CD4-positive, alpha-beta T cell treated with Interleukin-10 for 1 hour (primary cell): ENCODE measurements at regions not wholly inside any gene's neighbourhood (a gene's known extent, or its start where the extent isn't known, plus 50 kb on each side); places are given as distances from the start of the nearest gene placed in this dataset.

Experiments
- DNase-seq: peaks from one replicate; pipeline ENCODE4 v3.0.0-alpha.2; 2020

DNA sequence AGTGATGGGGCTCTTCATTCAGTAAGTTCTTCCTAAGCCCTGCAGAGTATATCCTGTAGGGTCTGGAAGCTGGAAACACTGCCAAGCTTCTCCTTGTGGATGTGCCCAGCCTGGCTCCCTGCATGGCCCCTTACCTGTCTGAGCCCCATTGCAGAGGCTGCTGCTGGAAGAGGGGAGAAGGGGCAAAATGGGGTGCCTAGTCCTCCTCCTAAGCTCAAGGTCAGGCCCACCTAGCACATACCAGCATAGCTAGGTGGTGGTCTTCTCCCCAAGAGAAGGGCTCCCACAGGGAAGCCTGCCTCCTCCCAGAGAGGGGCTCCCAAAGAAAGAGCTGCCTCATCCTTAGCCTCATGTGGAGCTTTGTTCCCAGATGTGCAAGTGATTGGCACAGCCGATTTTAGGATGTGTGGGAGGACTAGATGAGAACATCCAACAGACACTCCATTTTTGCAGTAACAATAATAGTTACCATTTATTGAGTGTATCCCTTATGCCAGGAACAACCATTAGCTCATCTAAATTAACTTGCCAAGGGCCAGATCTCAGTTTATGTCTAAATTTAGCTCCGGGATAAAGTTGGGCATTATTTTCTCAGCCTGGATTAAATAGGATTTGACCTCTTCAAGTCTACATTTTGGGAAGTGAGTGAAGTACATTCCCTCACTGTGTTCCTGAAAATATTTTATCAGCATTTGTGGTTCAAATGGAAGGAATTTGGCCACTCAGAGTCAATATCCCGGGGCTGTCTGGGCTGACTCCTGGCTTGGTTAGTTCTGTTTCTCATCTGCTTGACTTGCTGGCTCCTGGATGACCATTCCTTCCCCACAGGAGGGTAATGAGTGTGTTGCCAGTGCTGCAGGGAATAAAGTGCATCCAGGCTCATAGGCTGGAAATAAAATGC lies 291.1 kb upstream of the ROPN1 start:
- DNase-seq, result no peak

DNA sequence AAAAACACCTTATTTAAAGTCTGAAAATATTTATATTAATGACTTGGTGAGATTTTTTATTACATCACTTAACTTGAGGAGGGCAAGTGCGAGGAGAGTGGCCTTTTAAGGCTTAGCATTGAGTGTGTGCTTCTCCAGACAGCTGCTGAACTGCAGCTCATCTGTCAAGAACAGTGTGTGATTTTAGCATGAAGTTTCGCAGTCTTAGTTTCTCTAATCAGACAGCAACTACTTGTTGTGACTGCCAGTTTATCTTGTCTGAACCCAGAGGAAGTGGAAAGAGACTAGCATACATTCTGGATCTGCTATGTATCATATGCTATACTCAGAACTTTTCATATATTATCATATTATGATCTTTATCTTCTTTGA lies 291.7 kb upstream of the ROPN1 start:
- no peak for DNase-seq

DNA sequence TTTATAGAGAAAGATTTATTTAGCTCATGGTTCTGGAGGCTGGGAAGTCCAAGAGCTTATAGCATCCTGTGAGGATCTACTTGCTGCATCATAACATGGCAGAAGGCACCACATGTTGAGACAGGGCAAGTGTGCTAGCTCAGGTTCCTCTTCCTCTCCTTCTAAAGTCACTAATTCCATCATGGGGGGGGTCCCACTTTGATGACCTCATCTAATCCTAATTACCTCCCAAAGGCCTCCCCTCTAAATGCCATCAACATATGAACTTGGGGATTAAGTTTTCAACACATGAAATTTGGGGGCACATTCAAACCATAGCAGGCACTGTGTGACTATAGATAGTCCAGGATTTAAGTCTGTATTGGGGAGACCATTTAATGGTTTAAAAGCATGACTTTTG lies 297.1 kb upstream of the ROPN1 start:
- DNase-seq, result no peak

DNA sequence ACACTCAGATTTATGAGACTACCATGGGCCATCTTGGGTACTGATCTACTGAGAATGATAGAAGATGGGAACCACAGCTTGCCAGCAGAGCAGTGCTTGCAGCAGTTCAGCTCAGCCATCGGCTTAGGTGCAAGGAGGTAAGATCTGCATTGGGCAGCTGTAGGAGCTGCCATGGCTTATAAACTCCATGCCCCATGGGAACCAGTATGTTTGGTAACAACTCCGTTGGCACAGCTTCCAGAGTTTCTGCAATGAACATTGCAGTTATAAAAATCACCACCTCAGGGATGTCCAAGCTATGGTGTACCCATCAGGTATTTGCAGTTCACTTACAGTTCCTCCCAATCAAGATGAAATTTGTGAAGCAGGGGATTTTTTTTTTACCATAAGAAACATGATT lies 299.1 kb upstream of the ROPN1 start:
- no peak for DNase-seq

DNA sequence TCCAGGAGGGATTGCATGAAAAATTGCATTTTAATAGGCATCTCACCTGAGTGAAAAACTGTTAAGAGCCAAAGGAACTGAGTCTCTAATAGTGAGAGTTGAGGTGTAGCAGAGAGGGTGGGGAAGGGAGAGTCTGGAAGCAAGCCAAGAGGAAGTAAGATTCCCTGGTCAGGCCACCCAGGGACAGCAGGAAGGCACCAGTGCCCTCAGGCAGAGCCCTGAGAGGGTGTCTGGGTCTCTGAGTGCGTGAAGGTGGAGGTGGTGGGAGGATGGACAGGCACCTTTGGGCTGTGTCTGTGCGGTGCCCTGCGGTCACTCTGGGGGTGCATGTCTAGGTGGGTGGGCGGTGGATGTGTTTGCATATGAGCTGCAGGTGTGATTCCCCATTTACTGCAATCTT lies 300.4 kb upstream of the ROPN1 start:
- no peak for DNase-seq

DNA sequence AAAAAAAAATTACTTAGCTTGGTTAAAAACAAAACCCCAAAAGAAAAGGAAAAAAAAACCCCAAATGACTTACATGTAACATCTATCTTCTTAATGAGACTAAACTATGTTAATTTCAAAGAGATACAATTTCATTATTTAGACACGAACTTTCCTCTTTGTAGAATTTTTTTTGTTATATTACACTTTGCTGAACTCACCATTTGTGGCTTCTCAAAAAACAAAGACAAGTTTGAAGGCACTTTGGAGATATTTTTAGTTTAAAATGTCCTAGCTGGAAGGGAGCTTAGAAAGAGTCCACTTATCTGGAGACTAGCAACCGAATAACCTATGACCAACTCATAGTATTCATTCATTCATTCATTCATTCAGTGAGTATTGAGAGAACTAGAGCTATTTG lies 301.7 kb upstream of the ROPN1 start:
- DNase-seq, result no peak

DNA sequence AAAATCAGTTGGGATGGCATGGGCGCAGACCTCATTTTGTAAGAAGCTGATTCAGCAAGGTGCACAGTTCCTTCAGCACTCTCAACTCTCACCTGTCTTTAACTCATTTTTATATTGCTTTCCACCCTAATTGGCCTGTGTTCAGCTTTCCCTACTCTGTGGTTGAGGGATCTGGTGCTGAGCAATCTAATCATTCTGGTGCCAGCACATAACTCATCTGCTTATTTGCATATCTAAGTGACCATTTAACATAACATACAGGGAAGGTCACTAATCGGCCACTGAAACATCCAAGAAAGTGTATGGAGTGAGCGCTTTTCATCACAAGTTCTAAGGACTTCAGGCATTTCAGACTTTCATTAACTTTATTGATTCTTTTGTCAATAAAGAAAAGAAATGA lies 303.4 kb upstream of the ROPN1 start:
- DNase-seq, result no peak

DNA sequence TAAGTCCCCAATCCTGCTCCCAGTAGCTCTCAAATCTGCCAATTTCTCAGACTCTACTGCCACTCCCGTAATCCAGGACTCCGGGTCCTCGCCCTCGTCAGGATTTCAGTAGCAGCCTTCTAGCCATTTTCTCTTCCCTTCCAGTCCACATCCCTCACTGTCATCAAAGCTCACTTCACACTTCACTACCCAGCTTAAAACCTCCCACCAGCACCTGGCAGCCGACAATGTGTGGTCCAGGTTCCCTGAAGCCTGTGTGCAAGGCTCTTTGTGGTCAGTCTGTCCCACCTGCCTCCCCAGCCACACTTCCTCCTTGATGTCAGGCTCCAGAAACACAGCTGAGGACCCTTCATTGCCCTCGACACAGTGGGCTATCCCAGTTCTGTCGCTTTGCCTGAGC lies 304.5 kb upstream of the ROPN1 start:
- no peak for DNase-seq

DNA sequence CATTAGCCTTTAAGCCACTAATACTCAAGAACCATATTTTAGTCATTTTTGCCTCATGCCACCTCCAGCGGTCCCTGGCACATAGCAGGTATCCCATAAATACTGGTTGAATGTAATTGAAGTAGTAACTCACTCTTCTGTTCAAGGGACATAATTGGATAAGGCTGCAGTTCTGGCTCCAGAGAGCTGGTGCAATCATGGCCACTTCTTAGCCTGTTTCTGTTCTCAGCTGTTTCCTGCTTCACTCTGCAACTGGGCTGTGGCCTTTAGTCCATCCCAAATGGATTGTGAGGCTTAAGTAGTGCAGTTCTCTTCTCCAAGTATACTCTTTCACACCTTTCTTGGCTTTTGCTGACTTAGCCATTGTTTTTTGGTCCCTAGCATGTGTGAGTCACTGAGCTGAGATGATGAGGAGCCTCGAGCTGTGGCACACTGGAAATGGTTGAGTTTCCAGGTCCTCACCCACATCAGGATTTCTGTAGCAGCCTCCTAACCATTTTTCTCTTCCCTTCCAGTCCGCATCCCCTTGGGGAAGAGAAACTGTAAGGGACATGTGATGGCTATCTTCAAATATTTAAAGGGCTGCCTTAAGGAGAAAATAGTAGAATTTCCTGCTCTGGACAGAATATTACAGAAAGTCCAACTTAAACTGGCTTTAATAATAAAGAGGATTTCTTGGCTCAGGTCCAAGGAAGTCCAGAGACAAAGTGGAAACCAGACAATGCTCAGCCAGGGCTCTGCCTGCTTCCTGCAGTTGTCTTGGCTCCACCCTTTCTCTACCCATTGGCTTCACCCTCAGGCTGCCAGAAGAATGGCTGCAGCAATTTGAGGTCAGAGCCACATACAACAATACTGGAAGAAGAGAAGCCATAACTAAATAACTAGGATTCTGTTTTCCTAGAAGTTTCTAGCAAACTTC lies 305.4 kb upstream of the ROPN1 start:
- no peak for DNase-seq

DNA sequence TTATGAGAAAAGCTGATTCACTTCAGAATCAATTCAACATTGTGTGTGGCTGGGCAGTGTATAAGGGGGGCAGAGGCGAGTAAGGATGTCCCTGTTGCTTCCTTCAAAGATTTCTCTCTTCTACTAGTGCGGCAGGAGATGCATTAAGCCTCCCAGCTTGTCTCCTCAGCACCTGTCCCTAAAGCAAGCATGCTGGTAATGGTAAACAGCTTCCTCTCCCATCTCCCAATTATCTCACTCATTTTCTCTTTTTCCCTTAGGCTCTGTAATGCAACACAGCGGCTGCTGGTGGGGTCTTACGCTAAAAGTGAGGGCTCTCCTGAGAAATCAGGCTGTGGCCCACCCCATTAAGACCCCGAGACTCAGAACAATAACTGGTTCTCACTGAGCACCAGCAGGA lies 306.4 kb upstream of the ROPN1 start:
- no peak for DNase-seq

DNA sequence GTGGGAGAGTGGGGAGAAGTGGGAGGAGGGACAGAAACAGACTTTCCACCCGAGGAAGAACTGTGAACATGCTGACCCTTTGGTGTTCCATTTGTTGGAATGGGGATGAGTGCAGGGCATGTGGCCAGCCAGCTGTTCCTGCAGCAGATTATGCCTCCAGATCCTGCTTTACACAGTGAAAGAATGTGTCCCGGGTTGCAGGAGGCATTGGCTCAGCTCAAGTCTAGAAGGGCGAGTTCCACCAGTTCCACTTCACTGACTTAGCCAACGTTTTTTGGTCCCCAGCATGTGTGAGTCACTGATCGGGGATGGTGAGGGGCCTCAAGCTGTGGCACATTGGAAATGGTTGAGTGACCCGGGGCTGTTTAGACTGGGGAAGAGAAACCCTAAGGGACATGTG lies 307.0 kb upstream of the ROPN1 start:
- DNase-seq, result no peak

DNA sequence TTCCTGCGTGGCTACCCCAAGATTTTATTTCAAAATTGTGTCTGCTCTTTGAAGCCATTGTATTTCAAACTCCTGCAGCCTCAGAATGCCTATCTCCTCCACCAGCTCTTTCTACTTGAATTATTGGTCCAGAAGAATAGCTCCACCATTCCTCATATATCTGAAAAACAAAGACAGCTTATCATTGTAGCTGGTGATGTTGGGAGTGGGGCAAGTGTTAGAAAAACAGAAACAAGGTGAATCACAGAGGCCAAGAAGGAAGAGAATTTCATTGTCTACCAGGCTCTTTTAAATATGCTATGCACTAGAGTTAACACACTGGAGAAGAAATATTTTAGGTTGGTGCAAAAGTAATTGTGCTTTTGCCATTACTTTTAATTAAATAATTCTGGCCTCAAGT lies 307.9 kb upstream of the ROPN1 start:
- DNase-seq, result no peak

DNA sequence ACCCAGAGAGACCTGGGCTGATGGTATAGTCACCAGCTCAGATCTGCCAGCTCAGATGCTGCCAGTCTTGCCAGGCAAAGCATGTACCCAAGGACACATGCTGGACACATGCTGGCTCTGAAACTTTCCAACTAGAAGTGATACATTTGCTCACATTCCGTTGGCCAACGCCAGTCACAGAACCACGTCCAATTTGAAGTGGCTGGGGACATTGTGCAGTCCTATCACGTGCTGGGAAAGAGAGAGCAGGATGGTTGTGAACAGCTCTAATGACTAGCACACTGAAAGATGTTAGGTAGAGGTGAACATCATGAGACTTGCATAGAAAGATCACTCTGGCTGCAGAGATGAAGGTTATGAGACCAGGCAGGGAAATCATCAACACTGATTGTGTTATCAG lies 308.5 kb upstream of the ROPN1 start:
- no peak for DNase-seq

DNA sequence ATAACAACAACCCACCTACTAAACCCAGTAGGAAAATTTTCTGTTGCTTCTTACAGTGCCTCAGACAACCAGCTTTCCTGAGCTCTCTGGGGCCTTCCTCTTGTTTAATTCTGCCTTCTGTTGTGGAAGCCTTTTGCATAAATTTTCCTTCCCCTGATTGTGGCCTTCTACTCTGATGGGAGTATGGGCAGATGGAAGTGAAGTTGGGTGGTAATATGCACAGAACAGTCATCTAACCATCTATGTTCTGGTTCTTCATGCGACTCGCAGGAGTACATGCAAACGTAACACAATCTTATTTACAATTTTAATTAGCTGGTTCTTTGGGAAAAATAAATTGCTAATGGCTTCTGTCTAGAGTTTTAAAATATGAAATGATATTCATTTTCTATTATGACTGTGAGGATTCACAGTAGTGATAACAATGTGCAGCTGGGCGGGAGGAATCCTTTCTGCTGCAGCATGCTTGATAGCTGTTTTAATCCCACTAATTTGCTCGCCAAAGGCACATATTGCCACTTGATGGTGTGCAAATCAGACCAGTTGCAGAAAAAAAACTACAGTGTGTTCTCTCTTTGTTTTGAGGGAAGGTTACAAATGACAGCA lies 311.5 kb upstream of the ROPN1 start:
- no peak for DNase-seq

DNA sequence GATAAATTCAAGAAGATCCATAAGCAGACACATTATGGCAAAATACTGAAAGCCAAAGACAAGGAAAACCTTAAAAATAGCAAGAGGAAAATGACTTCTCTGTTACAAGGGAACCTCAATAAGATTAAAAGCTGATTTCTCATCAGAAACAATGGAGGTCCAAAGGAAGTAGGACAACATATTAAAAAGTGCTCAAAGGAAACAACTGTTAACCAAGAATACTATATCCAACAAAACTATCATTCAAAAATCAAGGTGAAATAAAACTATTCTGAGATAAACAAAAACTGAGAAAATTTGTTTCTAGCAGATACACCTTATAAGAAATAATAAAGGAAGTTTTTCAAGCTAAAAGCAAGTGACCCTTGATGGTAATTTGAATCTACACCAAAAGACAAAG lies 314.7 kb upstream of the ROPN1 start:
- DNase-seq, result no peak

DNA sequence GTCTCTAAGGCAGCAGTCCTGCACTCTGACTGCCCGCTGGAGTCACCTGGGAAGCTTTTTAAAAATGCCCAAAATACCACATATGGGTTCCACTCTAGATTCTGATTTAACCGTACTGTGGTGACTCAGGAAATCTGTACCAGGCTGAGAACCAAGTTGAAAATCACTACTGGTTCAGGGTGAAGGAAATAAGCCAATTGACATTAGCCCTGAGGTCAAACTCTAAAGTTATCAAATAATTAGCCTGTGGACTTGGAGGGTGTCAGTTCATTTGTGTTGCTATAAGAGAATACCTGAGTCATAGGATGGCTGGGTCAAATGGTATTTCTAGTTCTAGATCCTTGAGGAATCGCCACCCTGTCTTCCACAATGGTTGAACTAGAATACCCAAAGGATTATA lies 321.7 kb upstream of the ROPN1 start:
- DNase-seq, result no peak

DNA sequence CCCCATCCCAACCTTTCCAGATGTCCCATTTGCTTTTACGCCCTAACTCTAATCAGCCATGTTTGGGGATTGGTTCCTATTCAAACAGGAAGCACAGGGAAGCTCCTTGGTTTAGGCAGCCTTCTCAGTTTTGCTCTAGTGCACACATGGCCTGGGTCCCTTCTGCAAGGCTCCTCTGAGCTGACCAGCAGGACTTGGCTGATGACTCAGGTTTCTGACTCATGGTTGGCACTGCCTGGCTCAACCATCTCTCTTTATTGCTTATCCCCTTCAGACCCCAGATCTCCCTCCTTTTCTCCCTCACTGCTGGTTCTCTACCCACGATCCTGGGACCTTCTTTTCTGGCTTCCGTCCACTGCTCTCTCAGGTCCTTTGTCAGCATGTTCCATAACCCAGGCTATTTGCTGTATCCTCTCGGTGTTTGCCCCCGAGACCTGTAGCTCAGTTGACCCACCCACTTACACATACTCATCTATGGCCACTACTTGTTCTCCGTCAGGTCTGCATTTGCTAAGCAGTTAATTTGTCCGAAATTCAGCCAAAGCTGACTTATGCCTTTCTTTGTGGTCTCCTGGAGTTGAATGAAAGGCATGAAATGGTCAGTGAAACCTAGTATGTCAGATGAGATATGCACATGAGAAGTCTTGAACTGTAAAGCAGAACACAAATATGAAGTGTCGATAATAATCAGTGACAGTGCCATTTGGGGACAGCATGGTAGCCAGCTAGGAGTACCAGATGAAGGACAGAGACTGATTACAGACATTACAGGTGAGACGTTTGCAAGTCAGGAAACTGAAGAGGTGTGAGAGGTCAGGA lies 323.5 kb upstream of the ROPN1 start:
- no peak for DNase-seq

DNA sequence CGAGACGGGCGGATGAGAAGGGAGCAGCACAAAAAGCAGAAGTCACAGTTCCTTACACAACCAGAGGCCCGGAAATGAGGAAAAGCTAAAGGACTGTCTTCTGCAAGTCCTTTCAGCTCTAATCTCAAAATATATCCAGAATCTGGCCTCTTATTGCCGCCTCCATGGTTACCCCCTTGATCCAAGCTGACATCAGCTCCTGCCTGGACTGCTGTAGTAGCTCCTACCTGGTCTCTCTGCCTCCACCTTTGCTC lies 324.0 kb upstream of the ROPN1 start:
- DNase-seq, result no peak

DNA sequence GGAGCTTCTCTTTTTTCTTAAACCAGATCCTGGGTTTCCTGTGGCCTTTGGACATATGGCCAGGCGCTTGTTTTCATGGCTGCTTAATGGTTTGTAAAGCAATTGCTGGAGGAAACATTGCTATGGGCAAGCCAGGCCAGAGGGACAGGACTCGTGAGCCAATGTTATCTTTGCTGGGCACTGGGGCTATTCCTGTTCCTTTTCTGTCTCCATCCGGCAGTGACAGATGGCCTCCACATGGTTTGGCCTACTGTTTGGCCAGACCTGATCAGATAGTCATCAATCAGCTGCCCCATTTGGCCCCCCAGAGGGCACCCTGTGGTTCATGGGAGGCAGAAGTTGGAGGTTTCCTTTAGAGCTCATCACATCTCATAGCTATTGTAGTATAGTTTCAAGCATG lies 326.1 kb upstream of the ROPN1 start:
- no peak for DNase-seq

DNA sequence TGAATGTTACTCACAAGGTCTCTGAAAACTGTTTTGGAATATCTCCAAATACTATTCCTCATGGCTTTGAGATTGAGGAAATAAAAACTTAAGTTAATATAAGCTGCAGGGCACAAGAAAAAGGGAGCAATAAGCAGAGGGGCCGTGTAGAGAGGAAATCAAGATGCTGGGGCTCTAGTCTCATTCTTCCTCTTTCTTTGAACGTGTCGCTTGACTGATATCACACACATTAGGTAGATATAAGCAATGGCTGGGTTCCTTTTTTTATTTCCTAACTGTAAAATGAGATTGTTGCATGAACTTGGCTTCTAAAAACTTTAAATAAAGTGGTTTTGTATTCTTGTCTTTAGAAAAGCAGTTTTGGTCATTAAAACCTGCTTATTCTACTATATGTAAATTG lies 326.7 kb upstream of the ROPN1 start:
- no peak for DNase-seq

DNA sequence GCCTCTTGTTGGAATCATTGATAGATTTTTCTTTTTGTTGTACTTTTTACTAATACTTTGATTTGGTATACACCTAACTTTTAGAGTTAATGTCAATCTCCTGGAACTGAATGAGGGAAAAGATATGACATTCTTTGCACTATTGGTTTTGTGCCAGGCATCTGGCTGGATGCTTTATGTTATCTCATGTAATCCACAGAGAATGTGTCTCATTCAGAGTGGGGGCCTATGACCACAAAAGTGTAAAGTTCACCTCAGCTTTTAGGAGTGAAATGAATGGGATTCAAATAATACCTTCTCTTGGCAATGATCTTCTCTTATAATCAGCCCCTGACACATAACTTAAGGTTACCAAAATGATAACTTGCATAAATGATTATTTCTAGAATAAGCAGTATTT lies 329.1 kb upstream of the ROPN1 start:
- DNase-seq, result no peak

DNA sequence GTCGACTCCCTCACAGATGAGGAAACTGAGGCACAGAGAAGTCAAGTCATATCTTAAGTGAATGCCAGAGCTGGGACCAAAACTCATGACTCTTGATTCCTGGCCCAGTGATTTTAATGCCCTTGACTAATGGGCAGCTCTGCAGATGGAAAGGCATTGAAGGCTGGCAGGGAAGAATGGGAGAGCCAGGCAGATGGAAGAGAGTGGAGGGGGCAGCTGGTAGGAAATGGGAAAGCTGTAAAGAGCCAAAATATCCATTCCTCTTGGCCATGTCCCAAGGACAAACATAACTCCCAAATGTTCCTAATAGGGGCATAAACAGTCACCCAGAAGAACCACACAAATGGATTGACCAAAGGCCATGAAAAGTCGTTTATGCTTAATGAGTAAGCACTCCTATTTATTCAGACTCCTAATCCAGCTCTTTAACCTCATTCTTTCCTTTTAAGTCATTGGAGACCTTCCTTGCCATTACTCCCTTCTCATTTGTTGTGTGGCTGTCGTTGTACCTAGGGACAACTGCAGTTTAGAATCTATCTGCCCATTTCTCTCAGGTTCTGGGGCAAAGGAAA lies 330.5 kb upstream of the ROPN1 start:
- no peak for DNase-seq

DNA sequence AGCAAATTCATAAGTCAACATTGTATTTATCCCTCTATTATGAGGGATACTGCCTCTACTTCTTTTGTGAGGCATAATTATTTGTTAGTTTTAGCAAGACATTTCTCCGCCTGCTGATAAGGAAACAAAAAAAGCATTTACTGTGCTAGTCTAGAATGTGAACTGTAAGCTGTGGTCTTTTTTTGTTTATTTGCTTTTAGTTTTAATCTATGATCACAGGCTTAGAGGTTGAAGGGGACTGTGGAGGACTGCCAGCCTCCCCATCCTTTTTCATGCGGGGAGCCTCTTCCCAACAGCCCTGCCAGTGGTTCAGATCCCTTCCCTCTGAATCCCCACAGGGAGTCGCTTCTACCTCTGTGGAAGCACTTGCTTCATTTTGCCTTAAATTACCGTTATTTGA lies 331.0 kb upstream of the ROPN1 start:
- no peak for DNase-seq
